Occipital lobe (tissue), 1 donor: ENCODE measurements at regions not wholly inside any gene's neighbourhood (a gene's known extent, or its start where the extent isn't known, plus 50 kb on each side); places are given as distances from the start of the nearest gene placed in this dataset.
A peak's percentile ranks its signal among the peaks of the same experiment; 100 is the strongest.

ENCODE experiments used
- DNase-seq: peaks from one replicate; lab custom pipeline; 2025; lab: John Stamatoyannopoulos, UW

DNA sequence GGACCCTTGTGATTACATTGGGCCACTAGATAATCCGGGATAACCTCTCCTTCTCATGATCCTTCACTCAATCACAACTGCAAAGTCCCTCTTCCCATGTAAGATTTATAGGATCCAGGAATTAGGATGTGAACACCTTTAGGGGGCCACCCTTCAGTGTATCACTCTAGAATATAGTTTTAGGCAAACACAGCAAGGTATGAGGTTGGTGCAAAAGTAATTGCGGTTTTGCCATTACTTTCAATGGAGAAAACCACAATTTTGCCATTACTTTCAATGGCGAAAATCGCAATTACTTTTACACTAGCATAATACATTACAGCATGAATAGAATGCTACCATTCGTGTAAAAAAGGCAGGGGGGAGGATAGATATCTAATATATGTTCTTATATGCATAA is 104.0 kb downstream of the BAMBI start:
- DNase-seq, result no peak

DNA sequence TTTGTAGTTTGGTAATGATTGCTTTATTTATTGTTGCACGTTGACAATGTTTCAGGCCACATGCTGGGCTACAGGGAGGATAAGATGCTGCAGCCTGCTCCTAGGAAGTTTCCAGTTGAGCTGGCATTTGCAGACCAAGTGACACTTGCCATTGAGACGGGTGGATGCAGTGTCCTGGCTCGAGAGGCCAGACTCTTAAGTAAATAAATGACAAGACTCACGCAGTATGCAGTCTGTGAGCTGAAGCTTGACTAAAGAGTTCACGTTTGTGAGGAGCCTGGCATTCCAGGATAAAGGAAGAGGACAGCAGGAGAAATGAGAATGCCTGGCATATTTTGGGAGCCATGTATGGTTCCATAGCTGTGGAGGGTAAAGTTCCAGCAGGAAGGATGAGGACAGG is 105.8 kb downstream of the BAMBI start:
- no peak for DNase-seq

DNA sequence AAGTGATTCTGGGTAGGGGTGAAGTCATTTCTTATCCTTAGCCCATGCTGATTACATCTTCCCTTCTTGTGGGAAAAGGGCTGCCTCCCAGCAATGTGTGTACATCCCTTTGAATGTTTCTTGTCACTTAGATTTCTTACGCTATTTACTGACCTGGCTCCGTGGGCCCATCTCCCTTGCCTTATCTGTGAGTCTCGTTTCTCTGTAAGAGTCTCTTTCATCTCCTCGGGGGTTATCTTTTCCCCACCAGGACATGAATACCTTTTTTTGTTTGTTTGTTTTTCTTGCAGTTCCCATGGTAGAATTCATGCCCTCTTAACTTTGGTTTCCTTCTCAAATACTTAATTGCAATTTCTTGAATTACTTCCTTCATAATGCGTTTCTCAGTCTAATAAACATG is 107.7 kb downstream of the BAMBI start:
- DNase-seq, result no peak

DNA sequence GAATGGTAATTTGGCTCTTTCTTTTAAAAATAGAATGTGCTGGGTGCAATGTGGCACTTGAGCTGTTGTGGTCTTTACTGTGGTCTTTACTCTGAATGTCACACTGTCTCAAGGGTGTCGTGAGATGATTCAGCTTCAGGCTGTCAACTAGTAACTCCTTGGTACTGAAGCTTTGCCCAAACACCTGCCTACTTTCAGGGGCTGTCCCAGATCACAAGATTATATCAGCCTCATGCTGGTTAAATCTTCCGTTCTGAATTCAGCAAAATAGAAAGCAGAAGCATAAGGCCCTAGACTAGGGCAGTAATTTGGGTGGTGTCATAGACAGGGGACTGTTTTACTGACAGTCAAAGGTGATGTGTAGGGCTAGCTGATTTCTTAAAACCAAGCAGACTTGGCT is 110.9 kb downstream of the BAMBI start:
- DNase-seq, result no peak

DNA sequence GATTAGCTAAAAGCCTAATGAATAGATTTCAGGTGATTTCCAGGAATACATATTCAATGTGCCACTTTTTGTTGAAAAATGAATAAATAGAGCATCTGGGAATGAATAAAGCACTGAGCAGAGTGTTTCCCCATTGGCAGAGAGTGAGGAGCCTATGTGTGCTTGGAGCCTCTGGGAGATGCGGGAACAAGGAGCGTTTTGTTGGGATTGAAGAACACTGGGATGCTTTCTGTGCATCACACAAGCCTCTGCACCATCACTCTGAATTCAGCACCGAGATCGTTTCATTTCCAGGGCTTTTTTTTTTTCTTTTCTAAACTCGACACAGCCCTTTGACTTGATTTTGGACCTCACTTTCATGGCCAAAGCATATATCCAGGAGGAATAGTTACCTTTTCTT is 111.4 kb downstream of the BAMBI start:
- peak; percentile 29 for DNase-seq

DNA sequence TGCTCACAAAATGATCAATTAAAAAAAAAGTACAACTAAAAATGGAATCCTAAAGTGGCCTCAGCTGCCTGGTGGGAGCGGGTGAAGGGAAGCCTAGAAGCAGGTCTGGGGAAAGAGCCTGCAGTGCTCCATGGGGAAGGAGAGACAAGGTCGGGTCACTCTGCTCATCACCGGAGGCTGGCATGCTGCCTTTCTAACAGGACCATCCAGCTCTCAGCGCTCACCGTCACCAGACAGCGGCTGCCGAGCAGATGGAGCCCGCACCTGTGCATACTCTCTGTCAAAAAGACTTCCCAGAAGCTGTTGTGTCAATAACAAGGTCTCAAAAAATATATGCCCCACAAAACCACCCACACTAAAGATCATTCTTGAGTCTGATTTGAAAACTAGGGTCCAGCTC is 112.8 kb downstream of the BAMBI start:
- DNase-seq, result no peak

DNA sequence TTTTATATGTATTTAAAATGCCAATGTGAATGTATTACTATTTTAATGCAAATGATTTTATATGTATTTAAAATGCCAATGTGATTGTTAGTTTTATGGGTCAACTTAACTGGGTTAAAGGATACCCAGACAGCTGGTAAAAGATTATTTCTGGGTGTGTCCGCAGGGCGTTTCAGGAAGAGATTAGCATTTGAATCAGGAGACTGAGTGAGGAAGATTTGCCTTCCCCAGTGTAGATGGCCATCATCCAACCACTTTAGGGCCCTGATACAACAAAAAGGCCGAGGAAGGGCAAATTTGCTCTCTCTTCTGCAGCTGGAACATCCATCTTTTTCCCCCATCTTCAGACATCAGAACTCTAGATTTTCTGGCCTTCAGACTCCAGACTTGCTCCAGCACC is 116.2 kb downstream of the BAMBI start:
- no peak for DNase-seq

DNA sequence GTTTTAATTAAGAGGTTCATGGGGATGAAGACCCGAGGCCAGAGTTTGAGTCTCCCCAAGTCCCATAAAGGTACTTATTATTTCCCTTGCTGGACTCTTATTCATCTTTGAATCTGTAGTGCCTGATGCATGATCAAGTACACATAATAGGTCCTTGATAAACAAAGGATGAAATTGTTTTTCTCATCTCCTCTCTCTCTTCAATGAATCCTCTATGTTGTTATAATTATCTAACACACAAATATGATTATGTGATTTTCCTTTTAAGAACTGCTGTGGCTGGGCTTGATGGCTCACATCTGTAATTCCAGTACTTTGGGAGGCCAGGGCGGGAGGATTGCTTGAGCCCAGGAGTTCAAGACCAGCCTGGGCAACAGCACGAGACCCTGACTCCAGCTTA is 117.7 kb downstream of the BAMBI start:
- DNase-seq, result no peak

DNA sequence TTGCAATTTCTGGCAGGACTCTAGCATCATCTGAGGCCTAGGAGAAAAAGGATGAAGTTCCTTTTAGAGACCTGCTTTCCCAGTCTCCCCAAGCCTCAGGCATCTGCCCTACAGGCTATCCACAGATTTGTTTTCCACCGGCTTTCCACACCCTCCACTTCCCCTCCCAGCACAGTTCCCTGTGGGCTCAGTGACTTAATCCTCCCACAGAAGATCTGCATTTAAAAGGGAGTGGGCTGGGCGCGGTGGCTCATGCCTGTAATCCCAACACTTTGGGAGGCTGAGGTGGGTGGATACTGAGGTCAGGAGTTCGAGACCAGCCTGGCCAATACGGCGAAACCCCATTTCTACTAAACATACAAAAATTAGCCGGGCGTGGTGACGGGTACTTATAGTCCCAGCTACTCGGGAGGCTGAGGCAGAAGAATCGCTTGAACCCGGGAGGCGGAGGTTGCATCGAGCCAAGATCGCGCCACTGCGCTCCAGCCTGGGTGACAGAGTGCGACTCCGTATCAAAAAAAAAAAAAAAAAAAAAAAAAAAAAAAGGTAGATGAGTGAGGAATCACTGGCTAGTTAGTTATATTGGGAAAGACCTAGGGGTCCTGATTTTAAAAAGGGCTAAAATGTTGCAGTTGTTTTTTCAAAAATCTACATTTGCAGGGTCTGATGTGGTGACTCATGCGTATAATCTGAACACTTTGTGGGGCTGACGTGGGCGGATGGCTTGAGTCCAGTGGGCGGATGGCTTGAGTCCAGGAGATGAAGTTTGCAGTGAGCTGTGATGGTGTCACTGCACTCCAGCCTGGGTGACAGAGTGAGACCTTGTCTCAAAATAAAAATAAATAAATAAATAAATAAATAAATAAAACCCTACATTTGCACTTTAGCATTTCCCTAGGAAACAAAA is 119.5 kb downstream of the BAMBI start:
- DNase-seq, result no peak

DNA sequence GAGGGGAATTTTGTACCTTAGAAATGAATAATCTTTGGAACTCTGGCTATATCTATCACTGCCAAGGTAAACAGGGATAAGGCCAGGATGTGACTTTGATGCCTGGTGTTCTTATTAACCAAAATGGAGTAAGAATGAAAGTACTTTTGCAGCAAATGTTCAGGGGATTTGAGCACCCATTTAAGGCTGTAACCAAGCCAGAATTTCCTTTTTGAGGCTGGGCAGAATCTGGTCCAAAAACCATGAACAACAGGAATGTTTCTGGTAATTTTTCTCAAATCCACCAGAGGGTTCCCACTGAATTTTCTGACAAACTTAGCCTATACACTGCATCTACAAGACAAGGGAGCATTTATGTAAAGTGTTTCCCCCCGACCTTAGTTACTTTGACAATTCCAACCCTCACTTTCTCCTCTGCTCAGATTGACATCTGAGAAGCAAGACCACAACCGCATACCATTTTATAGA is 120.6 kb downstream of the BAMBI start:
- DNase-seq, result no peak

DNA sequence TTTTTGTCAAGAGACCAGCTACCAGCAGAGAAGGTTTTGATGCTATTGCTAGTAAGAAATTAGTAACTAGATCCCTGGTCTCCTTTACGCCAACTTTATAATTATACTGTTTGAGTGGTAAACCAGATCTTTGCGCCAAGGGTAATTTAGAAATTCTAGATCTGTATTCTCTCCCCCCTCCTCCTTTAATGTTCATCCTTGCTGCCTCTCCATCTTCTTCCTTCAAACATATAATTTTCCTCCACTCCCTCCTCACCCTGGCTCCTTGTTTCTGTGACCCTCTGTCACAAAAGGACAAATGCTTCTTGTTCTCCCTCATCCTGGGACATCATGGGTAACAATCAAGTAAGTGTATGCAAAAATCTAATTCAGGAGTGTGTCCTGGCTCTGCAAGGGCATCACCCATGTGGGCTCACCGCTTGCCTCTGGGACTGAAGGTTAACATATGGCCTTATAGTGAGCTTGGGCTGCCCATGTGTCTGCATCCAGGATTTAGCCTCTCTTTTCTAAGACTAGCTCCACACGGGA is 121.2 kb downstream of the BAMBI start:
- no peak for DNase-seq

DNA sequence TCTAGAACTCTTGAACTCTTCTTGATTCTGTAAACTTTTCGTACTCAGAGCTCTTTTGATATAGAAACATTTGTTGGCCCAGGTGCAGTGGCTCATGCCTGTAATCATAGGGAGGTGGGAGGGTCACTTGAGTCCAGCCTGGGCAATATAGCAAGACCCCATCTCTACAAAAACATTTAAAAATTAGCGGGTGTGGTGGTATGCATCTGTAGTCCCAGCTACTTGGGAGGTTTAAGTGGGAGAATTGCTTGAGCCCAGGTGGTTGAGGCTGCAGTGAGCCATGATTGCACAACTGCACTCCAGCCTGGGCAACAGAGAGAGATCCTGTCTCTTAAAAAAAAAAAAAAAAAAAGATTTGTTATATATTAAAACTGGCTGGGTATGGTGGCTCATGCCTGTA is 121.6 kb downstream of the BAMBI start:
- DNase-seq, result no peak

DNA sequence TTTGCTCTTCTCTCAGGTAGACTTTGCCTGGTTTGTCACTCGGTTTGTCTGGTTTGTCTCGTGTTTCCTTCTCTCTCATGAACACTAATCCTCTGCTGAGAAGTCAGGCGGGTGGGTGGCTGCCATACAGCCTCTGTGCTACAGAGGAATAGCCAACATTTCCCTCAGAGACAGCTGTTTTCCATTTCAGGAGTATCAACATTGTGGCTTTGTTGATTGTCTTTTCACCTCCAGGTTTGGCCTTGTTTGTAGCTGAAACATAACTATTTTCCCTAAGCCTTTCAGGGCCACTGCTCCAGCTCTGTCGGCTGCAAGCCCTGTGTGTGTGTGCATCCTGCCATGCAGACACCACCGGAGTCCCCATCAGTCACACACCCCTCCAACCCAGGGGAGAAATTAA is 122.8 kb downstream of the BAMBI start:
- DNase-seq, result no peak

DNA sequence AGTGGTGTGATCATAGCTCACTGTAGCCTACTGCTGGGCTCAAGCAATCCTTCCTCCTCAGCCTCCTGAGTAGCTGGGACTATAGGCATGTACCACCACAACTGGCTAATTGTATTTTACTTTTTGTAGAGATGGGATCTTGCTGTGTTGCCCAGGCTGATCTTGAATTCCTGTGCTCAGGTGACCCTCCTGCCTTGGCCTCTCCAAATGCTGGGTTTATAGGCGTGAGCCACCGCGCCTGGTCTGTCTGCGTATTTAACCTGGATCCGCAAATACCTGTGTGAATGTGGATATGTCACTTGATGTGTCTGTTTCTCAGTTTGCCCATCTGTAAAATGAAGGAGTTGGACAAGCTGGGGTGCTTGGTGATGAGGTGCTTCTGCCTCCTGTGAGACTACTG is 123.9 kb downstream of the BAMBI start:
- DNase-seq, result no peak

DNA sequence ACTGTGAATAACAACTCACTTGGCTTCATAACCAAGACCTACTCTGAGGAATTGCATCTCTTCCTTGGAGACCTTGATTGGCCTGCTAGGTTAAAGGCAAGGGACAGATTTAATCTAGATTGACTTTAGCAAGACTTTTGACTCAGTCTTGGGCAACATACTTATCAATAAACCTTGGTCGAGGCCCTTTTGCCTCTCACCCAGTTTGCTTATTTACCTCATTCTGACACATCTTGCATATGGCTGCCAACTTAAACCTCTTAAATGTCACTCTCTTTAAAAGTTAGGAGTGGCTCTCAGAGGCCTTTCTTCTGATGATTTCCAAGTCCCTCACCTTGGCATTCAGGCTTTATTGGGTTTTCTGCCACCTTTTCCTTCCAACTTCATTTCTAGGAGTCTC is 124.5 kb downstream of the BAMBI start:
- no peak for DNase-seq

DNA sequence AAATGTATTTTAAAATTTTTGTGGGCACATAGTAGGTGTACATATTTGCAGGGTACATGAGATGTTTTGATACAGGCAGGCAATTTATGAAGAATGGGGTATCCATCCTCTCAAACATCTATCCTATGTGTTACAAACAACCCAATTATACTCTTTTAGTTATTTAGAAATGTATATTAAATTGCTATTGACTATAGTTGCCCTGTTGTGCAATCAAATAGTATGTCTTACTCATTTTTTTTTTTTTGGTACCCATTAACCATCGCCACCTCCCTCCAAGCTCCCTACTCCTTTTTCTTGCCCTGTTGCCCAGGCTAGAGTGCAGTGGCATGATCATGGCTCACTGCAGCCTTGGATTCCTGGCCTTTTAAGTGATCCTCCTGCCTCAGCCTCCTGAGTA is 128.1 kb downstream of the BAMBI start:
- no peak for DNase-seq

DNA sequence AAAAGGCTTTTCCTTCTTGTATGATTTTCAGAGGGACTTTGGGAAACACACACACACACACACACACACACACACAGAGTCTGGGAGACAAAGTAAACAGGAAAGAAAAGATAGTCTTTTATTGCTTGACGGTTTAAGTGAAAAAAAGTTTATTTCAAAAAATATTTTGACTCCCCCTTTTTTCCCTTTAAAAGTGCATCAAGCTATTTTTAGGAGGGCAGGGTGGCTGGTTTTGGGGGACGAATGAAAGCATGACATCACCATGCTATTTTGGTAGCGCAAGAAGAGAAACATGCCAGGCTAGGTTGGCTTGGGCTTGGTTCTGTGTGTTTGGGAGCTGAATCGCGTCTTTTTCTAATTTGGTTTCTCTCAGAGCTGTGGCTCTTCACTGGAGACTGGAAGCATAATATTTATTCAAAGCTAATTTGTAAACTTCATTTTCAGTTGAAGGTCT is 129.2 kb downstream of the BAMBI start:
- DNase-seq, result no peak

DNA sequence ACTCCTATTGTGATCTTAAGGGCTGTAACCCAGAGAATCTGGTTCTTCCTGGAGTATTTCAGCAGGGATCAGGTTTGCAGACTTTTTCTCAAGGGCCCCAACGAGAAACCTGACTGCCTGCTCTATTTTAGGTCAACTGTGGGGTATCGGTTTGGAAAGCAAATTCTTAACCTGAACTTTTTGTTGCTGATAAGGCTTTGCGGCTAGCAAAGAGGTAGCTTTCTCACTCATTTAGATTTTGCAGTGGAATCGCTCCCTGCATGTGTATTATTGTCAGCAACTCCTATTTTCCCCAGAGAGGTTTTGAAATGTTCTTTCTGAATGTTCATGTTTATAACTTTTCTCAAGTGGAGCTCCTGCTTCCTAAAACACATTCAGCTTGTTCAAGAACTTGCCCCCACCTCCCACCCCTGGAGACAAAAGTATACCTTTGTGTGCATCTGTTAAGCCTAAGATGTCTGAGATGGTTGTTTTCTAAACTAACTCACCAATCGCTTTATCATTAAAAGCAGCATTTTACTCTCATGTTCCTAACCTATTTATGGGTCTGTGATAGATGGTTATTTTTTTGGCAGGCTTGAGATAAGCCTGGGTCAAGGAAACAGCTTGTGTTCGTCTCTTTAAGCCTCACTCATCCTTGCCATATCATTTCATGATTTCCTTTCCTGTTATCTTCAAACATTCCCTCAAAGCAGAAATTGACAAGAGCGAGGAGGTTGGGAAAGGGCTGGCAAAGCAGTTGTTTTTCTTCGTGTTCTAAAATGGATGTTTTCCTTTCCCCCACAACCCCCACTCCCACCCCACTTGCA is 129.8 kb downstream of the BAMBI start:
- no peak for DNase-seq

DNA sequence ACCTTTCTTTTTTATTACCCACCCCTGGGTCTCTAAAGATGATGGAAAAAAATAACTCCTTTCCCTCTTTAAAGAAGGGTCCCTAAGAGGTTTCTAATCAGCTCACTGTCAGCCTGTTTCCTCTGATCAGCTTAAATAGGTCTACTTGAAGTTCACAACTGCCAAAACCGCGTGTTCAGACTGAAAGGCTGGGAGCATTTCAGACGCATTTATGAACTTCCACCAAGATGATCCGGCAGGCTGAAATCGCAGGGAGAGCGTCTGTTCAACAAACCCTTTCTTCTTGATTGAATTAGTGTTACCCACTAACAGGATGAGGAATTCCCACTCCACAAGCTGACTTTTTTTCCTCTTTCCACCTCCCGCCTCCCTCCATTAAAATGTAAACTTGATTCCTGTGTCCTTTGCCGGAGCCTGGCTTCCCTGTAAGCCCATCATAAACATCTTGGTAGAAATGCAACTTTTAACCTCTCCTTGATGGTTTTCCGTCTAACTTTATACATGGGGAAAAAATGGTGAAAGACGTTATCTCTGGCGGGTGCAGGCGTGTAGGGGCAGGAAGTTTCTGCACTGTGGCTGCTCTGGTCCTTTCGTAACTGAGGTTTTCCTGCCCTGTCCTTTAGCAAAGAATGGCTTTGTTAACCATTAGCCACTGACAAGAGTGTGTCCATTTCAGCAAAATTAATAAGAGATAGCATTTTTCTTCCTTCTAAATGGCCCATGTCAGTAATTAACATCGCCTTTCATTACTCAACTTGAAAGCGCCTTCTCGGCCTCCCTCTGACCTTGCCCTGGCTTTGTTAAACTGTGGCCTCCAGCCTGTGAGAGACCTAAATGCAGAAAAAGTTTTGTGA is 130.7 kb downstream of the BAMBI start:
- no peak for DNase-seq

DNA sequence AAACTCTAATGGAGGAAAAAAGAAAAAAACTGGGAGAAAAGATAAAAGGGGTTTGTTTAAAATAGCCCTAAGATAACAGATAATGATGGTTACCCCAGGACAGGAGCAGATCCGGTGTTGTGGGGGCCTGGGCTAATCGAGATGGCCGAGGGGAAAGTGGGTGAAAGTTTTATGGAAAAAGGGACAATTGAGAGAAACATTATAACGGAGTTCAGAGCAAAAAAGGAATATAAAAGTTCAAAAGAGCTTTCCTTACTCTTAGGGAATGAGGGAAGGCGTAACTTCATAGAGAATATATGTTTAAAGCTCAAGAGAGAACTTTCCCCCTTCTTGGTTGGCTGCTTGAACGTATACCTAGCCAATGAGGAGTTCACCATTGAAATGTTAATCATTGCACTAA is 131.4 kb downstream of the BAMBI start:
- no peak for DNase-seq

DNA sequence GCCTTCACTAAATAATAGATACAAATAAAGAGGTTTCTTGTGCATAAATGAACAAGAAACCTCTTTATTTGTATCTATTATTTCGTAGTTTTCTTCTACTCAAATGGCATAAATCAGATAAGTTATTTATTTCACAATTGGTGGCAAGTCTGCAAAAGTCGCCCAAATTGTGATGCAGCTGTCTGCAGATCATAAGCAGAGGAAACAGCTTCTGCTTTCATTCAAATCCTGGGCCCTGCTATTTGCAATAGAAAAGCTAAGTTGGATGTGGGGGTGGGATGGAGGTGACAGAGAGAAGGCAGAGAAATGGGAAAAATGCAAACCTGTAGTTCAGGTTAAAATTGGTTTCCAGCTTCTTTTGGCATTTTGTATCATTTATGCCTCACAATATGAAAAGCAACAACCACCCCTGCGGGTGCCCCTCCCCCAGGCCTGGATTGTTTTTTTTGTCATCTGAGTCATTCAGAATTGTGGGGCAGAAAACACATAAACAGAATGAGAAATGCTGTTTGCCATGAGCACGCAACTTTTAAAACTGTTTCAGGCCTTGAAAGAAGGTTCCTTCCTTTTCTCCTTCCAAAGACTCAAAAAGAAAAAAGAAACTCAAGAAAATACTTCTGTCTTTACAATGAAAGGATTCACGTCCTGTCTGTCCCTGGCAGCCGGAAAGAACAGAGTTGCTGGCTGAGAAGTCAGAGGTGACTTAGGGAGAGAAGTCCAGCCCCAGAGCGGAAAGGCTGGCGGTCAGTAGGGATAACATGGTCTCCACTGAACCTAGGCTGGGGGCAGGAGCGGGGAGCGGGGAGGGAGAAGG is 132.9 kb downstream of the BAMBI start:
- no peak for DNase-seq
